ENCODE measurements at regions not wholly inside any gene's neighbourhood (a gene's known extent, or its start where the extent isn't known, plus 50 kb on each side); places are given as distances from the start of the nearest gene placed in this dataset.

GRCh38 chr1:30615076-30615795 lies 108.1 kb downstream of the MATN1 start:
- no peaks in the 10 kb centered on the region for H3K9me3 ChIP-seq (ENCODE audit: control insufficient read depth in 2 of 2, insufficient read depth in 1 of 2, low read depth in 1 of 2, low read length in 1 of 2)
- H3K27me3 ChIP-seq (ENCODE audit: control insufficient read depth in 1 of 2, insufficient read depth in 2 of 2, low read length in 2 of 2) = peaks cover 0 to 3% of the 10 kb centered on the region in 2 donors
- no peaks in the 10 kb centered on the region for H3K4me1 ChIP-seq (ENCODE audit: control insufficient read depth in 2 of 2, insufficient read depth in 2 of 2, low read length in 1 of 2)
- H3K27ac ChIP-seq (ENCODE audit: low read depth in 2 of 2, low read length in 1 of 2) = no peak overlapping the region
- 59 to 67% methylated on average over 3 of the region's 3 CpGs for WGBS, 2 donors
- H3K4me3 ChIP-seq (ENCODE audit: low read depth in 1 of 2, low read length in 2 of 2) = no peak overlapping the region
- H3K36me3 ChIP-seq (ENCODE audit: control insufficient read depth in 2 of 2, insufficient read depth in 2 of 2, low read length in 1 of 2) = no peaks in the 10 kb centered on the region

DNA sequence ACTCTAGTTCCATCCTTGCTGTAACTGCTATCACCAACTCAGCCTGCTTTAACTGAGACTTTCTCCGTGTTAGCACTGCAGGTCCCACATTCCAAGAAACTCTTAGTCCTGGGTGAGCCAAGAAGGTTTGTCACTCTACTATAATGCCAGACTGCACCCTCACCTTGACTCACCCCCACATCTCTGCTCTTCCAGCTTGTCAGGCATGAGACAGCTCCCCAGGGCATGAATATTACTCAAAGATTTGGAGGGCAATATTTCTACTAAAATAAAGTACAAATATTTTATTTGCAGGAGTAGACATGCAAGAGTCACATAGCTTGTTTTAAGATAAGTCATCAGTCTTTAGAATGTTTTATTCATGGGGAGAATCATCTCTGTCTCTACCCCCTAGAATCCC lies 110.2 kb downstream of the MATN1 start:
- Histone ChIP-seq H3K4me3 (ENCODE audit: low read depth in 1 of 2, low read length in 2 of 2) (no peak overlapping the region), H3K27ac (ENCODE audit: low read depth in 2 of 2, low read length in 1 of 2) (no peak overlapping the region), H3K36me3 (ENCODE audit: control insufficient read depth in 2 of 2, insufficient read depth in 2 of 2, low read length in 1 of 2) (no peaks in the 10 kb centered on the region), H3K4me1 (ENCODE audit: control insufficient read depth in 2 of 2, insufficient read depth in 2 of 2, low read length in 1 of 2) (peaks cover 0 to 2% of the 10 kb centered on the region in 2 donors), H3K27me3 (ENCODE audit: control insufficient read depth in 1 of 2, insufficient read depth in 2 of 2, low read length in 2 of 2) (peaks cover 0 to 3% of the 10 kb centered on the region in 2 donors), H3K9me3 (ENCODE audit: control insufficient read depth in 2 of 2, insufficient read depth in 1 of 2, low read depth in 1 of 2, low read length in 1 of 2) (no peaks in the 10 kb centered on the region)
- WGBS, 2 donors = 48 to 61% methylated on average over 1 of the region's 1 CpG

DNA sequence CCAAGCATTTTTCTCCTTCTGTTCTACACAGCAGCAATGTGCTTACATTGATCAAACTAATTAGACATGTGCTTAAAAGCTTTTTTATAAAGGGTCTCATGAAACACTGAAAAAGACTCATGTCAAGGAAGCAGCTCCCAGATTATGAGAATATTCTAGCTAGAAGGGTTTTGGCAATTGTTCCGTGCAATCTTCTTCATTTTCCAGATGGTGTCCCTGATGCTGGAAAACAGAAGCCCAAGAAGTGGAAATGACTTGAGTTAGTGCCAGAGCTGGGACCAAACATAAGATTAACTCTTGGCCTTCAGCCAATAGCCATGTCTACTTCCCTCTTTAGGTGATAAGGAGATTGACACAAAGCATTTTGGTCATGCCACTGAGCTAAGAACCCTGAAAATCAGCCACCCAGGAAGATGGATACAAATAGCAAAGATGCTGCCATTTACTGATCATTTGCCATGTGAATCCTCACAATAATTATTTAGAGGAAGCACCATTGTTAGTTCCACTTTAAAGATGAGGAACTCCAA lies 110.8 kb downstream of the MATN1 start:
- H3K36me3 ChIP-seq (ENCODE audit: control insufficient read depth in 2 of 2, insufficient read depth in 2 of 2, low read length in 1 of 2) = no peaks in the 10 kb centered on the region
- H3K4me3 ChIP-seq (ENCODE audit: low read depth in 1 of 2, low read length in 2 of 2) = no peak overlapping the region
- H3K27ac ChIP-seq (ENCODE audit: low read depth in 2 of 2, low read length in 1 of 2) = no peak overlapping the region
- peaks cover 0 to 3% of the 10 kb centered on the region in 2 donors for H3K27me3 ChIP-seq (ENCODE audit: control insufficient read depth in 1 of 2, insufficient read depth in 2 of 2, low read length in 2 of 2)
- no peaks in the 10 kb centered on the region for H3K9me3 ChIP-seq (ENCODE audit: control insufficient read depth in 2 of 2, insufficient read depth in 1 of 2, low read depth in 1 of 2, low read length in 1 of 2)
- peaks cover 0 to 2% of the 10 kb centered on the region in 2 donors for H3K4me1 ChIP-seq (ENCODE audit: control insufficient read depth in 2 of 2, insufficient read depth in 2 of 2, low read length in 1 of 2)
- 67 to 71% methylated on average over 1 of the region's 1 CpG for WGBS, 2 donors

DNA sequence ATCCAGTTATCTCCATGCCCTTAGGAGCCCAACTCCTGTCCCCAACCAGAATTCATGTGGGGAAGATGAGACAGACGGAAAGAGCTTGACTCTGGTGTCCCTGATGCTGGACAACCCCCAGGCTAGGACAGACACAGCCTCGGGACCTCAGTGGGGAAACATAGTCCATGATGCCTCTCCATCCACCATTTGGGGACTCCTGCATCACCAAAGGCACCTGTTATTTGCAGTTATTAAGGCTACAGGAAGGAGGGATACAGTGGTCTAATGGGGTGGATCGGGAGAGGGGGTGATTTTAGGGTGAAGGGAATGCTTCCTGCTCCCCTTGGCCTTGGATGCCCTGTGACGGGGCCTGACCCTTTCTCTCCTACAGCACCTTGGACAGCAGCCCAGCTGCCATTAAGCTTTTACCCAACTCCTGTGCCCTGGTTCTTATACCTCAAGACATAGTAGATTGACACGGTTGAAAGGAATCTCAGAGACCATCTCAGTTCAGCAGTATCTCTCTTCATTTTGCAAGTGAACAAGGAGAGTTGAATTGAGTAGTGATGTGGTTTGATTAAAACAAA lies 111.6 kb downstream of the MATN1 start:
- Histone ChIP-seq H3K9me3 (ENCODE audit: control insufficient read depth in 2 of 2, insufficient read depth in 1 of 2, low read depth in 1 of 2, low read length in 1 of 2) (no peaks in the 10 kb centered on the region), H3K27me3 (ENCODE audit: control insufficient read depth in 1 of 2, insufficient read depth in 2 of 2, low read length in 2 of 2) (peaks cover 0 to 3% of the 10 kb centered on the region in 2 donors), H3K27ac (ENCODE audit: low read depth in 2 of 2, low read length in 1 of 2) (no peak overlapping the region), H3K4me1 (ENCODE audit: control insufficient read depth in 2 of 2, insufficient read depth in 2 of 2, low read length in 1 of 2) (peaks cover 0 to 2% of the 10 kb centered on the region in 2 donors), H3K4me3 (ENCODE audit: low read depth in 1 of 2, low read length in 2 of 2) (no peak overlapping the region), H3K36me3 (ENCODE audit: control insufficient read depth in 2 of 2, insufficient read depth in 2 of 2, low read length in 1 of 2) (no peaks in the 10 kb centered on the region)
- WGBS, 2 donors = 74% methylated on average over 5 of the region's 5 CpGs

- H3K27ac ChIP-seq (ENCODE audit: low read depth in 2 of 2, low read length in 1 of 2) = no peak overlapping the region
- peaks cover 0 to 3% of the 10 kb centered on the region in 2 donors for H3K27me3 ChIP-seq (ENCODE audit: control insufficient read depth in 1 of 2, insufficient read depth in 2 of 2, low read length in 2 of 2)
- H3K9me3 ChIP-seq (ENCODE audit: control insufficient read depth in 2 of 2, insufficient read depth in 1 of 2, low read depth in 1 of 2, low read length in 1 of 2) = no peaks in the 10 kb centered on the region
- no peaks in the 10 kb centered on the region for H3K36me3 ChIP-seq (ENCODE audit: control insufficient read depth in 2 of 2, insufficient read depth in 2 of 2, low read length in 1 of 2)
- peaks cover 0 to 2% of the 10 kb centered on the region in 2 donors for H3K4me1 ChIP-seq (ENCODE audit: control insufficient read depth in 2 of 2, insufficient read depth in 2 of 2, low read length in 1 of 2)
- H3K4me3 ChIP-seq (ENCODE audit: low read depth in 1 of 2, low read length in 2 of 2) = no peak overlapping the region
These were observed 112.5 kb downstream of the MATN1 start for GRCh38 chr1:30610917-30611316.

GRCh38 chr1:30609999-30610345 lies 113.4 kb downstream of the MATN1 start:
- H3K36me3 ChIP-seq (ENCODE audit: control insufficient read depth in 2 of 2, insufficient read depth in 2 of 2, low read length in 1 of 2) = no peaks in the 10 kb centered on the region
- WGBS, 2 donors = 72 to 76% methylated on average over 1 of the region's 1 CpG
- H3K27me3 ChIP-seq (ENCODE audit: control insufficient read depth in 1 of 2, insufficient read depth in 2 of 2, low read length in 2 of 2) = no peaks in the 10 kb centered on the region
- H3K9me3 ChIP-seq (ENCODE audit: control insufficient read depth in 2 of 2, insufficient read depth in 1 of 2, low read depth in 1 of 2, low read length in 1 of 2) = no peaks in the 10 kb centered on the region
- H3K4me3 ChIP-seq (ENCODE audit: low read depth in 1 of 2, low read length in 2 of 2) = no peak overlapping the region
- no peak overlapping the region for H3K27ac ChIP-seq (ENCODE audit: low read depth in 2 of 2, low read length in 1 of 2)
- peaks cover 0 to 2% of the 10 kb centered on the region in 2 donors for H3K4me1 ChIP-seq (ENCODE audit: control insufficient read depth in 2 of 2, insufficient read depth in 2 of 2, low read length in 1 of 2)

DNA sequence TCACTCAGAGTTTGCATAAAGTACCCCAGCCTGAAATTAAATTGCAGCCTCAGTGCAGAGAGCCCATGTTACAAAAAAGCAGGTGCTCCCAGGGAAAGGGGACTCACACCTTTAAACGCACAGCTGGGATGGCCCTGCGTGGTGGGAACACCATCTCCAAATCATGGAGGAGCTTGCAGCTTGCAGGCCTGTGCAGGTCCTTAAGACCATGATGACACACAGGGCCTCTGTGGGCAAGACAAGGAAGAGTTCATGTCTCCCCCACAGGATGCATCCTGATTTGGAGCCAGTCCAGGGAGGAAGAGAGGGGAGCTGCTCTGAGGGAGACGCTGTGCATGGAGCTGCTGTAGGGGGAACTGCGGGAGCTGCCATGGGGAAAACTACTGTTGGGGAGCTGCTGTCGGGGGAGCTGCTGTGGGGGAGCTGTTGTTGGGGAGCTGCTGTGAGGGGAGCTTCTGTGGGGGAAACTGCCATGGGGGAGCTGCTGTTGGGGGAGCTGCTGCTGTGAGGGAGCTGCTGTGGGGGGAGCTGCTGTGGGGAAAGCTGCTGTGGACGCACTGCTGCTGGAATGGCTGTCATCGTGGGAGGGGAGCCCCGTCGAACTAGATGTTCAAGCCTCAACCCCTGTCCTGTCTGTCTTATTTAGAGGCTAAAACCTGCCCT lies 113.9 kb downstream of the MATN1 start:
- 68 to 71% methylated on average over 7 to 9 of the region's 9 CpGs for WGBS, 2 donors
- Histone ChIP-seq H3K4me1 (ENCODE audit: control insufficient read depth in 2 of 2, insufficient read depth in 2 of 2, low read length in 1 of 2) (peaks cover 0 to 2% of the 10 kb centered on the region in 2 donors), H3K4me3 (ENCODE audit: low read depth in 1 of 2, low read length in 2 of 2) (no peak overlapping the region), H3K36me3 (ENCODE audit: control insufficient read depth in 2 of 2, insufficient read depth in 2 of 2, low read length in 1 of 2) (no peaks in the 10 kb centered on the region), H3K27me3 (ENCODE audit: control insufficient read depth in 1 of 2, insufficient read depth in 2 of 2, low read length in 2 of 2) (no peaks in the 10 kb centered on the region), H3K27ac (ENCODE audit: low read depth in 2 of 2, low read length in 1 of 2) (no peak overlapping the region), H3K9me3 (ENCODE audit: control insufficient read depth in 2 of 2, insufficient read depth in 1 of 2, low read depth in 1 of 2, low read length in 1 of 2) (no peaks in the 10 kb centered on the region)

DNA sequence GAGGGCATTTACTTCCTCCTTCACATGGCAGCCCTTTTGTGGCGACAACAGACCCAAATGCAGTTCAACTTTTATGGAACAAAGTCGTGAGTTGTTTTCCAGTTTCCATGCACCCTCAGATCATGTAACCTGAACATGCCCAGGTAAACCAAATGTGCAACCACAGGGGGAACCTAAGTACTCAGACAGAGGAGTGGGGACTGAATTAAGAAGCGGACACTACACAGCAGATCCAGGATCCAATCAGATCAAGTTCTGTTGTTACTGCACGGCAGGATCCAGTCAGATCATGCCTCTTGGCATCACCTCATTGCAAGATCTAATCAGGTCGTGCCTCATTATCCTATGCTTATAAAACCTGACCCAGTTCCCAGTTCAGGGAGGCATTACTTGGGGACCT lies 115.7 kb downstream of the MATN1 start:
- H3K27me3 ChIP-seq (ENCODE audit: control insufficient read depth in 1 of 2, insufficient read depth in 2 of 2, low read length in 2 of 2) = no peaks in the 10 kb centered on the region

GRCh38 chr1:30606166-30606565 lies 117.2 kb downstream of the MATN1 start:
- Histone ChIP-seq H3K27ac (ENCODE audit: low read depth in 2 of 2, low read length in 1 of 2) (no peak overlapping the region), H3K4me1 (ENCODE audit: control insufficient read depth in 2 of 2, insufficient read depth in 2 of 2, low read length in 1 of 2) (peaks cover 0 to 2% of the 10 kb centered on the region in 2 donors), H3K27me3 (ENCODE audit: control insufficient read depth in 1 of 2, insufficient read depth in 2 of 2, low read length in 2 of 2) (no peaks in the 10 kb centered on the region), H3K4me3 (ENCODE audit: low read depth in 1 of 2, low read length in 2 of 2) (no peak overlapping the region), H3K9me3 (ENCODE audit: control insufficient read depth in 2 of 2, insufficient read depth in 1 of 2, low read depth in 1 of 2, low read length in 1 of 2) (no peaks in the 10 kb centered on the region), H3K36me3 (ENCODE audit: control insufficient read depth in 2 of 2, insufficient read depth in 2 of 2, low read length in 1 of 2) (no peaks in the 10 kb centered on the region)
- 51 to 72% methylated on average over 6 of the region's 6 CpGs for WGBS, 2 donors

More for the DNA sequence above, 115.7 kb downstream of the MATN1 start:
- Histone ChIP-seq H3K36me3 (ENCODE audit: control insufficient read depth in 2 of 2, insufficient read depth in 2 of 2, low read length in 1 of 2) (no peaks in the 10 kb centered on the region), H3K27ac (ENCODE audit: low read depth in 2 of 2, low read length in 1 of 2) (no peak overlapping the region), H3K4me1 (ENCODE audit: control insufficient read depth in 2 of 2, insufficient read depth in 2 of 2, low read length in 1 of 2) (peaks cover 0 to 2% of the 10 kb centered on the region in 2 donors), H3K9me3 (ENCODE audit: control insufficient read depth in 2 of 2, insufficient read depth in 1 of 2, low read depth in 1 of 2, low read length in 1 of 2) (no peaks in the 10 kb centered on the region), H3K4me3 (ENCODE audit: low read depth in 1 of 2, low read length in 2 of 2) (no peak overlapping the region)
- WGBS, 2 donors = 70 to 74% methylated on average over 5 of the region's 5 CpGs

Measured in esophagus (tissue), 2 donors.